PC-3 (cell line): ENCODE measurements at regions not wholly inside any gene's neighbourhood (a gene's known extent, or its start where the extent isn't known, plus 50 kb on each side); places are given as distances from the start of the nearest gene placed in this dataset.

Experiments
- EZH2 ChIP-seq: fragments of 300-600 bp; sonication (generic); IDR thresholded peaks from one replicate; pipeline ENCODE4 v1.6.1; 2017; ENCODE audit warnings: antibody characterized with exemption, mild to moderate bottlenecking, low read length; ENCODE audit not compliant: unreplicated experiment
- EZH2phosphoT487 ChIP-seq: fragments of 300-600 bp; sonication (generic); IDR thresholded peaks from 2 replicates; pipeline ENCODE4 v1.6.1; 2018; ENCODE audit warnings: mild to moderate bottlenecking, antibody characterized with exemption, low read length, borderline replicate concordance
- TF ChIP-seq, protein P1 (sequence below): fragments of 300-600 bp; sonication (generic); conservative IDR thresholded peaks from 2 replicates; pipeline ENCODE4 v1.5.1; 2017; ENCODE audit warnings: antibody characterized with exemption, low read depth, mild to moderate bottlenecking, low read length

DNA sequence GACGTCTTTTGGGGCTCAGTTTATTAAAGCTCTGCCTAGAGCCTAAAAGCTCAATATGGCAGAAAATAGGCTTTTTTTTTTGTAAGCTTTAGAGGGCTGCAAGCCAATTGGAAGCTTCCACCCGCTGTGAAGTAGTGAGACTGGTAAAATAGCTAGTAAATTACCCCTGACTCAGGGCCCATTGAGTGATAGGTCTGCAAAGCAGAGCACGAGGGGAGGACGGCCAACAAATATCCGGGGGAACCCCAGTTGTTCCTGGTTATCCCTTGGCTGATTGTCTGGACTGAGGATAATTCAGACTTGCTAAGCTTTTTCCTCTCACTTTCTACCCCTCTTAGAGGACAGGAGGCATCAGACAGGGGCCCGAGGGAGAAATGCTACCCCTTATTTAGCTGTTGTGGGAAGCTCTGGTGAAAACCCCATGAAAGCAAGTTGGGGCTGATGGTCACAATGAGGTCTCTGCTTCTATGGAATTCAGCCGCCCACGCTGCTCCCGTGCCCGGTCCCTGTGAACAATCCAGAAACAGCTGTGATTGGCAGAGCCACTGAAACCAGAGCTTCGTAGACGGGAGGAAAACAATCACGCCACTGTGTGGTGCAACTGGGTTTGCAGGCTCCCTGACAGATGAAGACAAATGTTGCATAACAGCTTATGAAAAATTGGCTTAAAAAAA lies 141.9 kb upstream of the LGALSL start:
- TF ChIP-seq, protein P1, sequence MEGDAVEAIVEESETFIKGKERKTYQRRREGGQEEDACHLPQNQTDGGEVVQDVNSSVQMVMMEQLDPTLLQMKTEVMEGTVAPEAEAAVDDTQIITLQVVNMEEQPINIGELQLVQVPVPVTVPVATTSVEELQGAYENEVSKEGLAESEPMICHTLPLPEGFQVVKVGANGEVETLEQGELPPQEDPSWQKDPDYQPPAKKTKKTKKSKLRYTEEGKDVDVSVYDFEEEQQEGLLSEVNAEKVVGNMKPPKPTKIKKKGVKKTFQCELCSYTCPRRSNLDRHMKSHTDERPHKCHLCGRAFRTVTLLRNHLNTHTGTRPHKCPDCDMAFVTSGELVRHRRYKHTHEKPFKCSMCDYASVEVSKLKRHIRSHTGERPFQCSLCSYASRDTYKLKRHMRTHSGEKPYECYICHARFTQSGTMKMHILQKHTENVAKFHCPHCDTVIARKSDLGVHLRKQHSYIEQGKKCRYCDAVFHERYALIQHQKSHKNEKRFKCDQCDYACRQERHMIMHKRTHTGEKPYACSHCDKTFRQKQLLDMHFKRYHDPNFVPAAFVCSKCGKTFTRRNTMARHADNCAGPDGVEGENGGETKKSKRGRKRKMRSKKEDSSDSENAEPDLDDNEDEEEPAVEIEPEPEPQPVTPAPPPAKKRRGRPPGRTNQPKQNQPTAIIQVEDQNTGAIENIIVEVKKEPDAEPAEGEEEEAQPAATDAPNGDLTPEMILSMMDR, result peak; percentile 74
- TF ChIP-seq EZH2, result no peak
- no peak for TF ChIP-seq EZH2phosphoT487
